Caco-2 (cell line): ENCODE measurements at regions not wholly inside any gene's neighbourhood (a gene's known extent, or its start where the extent isn't known, plus 50 kb on each side); places are given as distances from the start of the nearest gene placed in this dataset.

Experiments
- BruUV-seq: library from RNA; stranded (reverse); fragments of 400-500 nt; replicated peaks from 2 replicates; lab custom pipeline; 2021; lab: Mats Ljungman, UMichigan
- CTCF ChIA-PET: fragments of 300-600 bp; sonication (Branson Sonifier 250); formaldehyde crosslinking; loops from one replicate; lab custom pipeline; 2022; ENCODE audit warnings: antibody characterized with exemption; lab: Charles Lee
- POLR2A ChIA-PET: fragments of 300-600 bp; sonication (Branson Sonifier 250); formaldehyde crosslinking; loops from one replicate; lab custom pipeline; 2022; ENCODE audit warnings: antibody characterized with exemption; lab: Charles Lee
- DNase-seq, 2 experiments: peaks; one replicate each; pipeline versions ENCODE4 v3.0.0 to v3.0.0-alpha.2; 2020 to 2022
- H3K27me3 ChIP-seq: replicated peaks from 2 replicates; pipeline ENCODE4 v1.6.0; 2011; ENCODE audit warnings: low read length; ENCODE audit not compliant: control insufficient read depth, insufficient read depth
- H3K36me3 ChIP-seq: 2 replicates; pipeline ENCODE4 v1.5.1; 2011; ENCODE audit warnings: low read length; ENCODE audit not compliant: control insufficient read depth, insufficient read depth
- H3K4me1 ChIP-seq: fragments of 250-450 bp; sonication (Bioruptor Pico); 2 replicates; pipeline ENCODE4 v1.5.1; 2020; ENCODE audit warnings: mild to moderate bottlenecking
- H3K4me3 ChIP-seq: 2 replicates; pipeline ENCODE4 v1.5.1; 2011; ENCODE audit warnings: low read depth, mild to moderate bottlenecking, control low read depth, low read length
- H3K9me3 ChIP-seq: fragments of 250-450 bp; sonication (Bioruptor Pico); 2 replicates; pipeline ENCODE4 v1.5.1; 2020; ENCODE audit warnings: mild to moderate bottlenecking, moderate library complexity
- H3K27ac Mint-ChIP-seq: one replicate; pipeline ENCODE4 v1.8.0; 2022; ENCODE audit warnings: mixed read lengths; ENCODE audit not compliant: unreplicated experiment
- H3K27me3 Mint-ChIP-seq: one replicate; pipeline ENCODE4 v1.8.0; 2022; ENCODE audit warnings: mixed read lengths; ENCODE audit not compliant: insufficient read depth, unreplicated experiment
- H3K36me3 Mint-ChIP-seq: one replicate; pipeline ENCODE4 v1.8.0; 2022; ENCODE audit warnings: mild to moderate bottlenecking, mixed read lengths; ENCODE audit not compliant: insufficient read depth, unreplicated experiment
- H3K4me1 Mint-ChIP-seq: one replicate; pipeline ENCODE4 v1.8.0; 2022; ENCODE audit warnings: low read depth, mixed read lengths; ENCODE audit not compliant: unreplicated experiment
- H3K4me3 Mint-ChIP-seq: one replicate; pipeline ENCODE4 v1.8.0; 2022; ENCODE audit warnings: mild to moderate bottlenecking, moderate library complexity, mixed read lengths; ENCODE audit not compliant: unreplicated experiment
- H3K9me3 Mint-ChIP-seq: one replicate; pipeline ENCODE4 v1.8.0; 2022; ENCODE audit warnings: mixed read lengths; ENCODE audit not compliant: unreplicated experiment
- CTCF ChIP-seq, 2 experiments: fragments of 200-600 bp in 1 of 2; IDR thresholded peaks; 1 replicate in 1 of 2; 2 replicates in 1 of 2; pipeline versions ENCODE4 v1.5.1 to v1.8.0; 2011 to 2022; ENCODE audit warnings: antibody characterized with exemption in 1 of 2, control low read depth in 1 of 2, inconsistent platforms in 1 of 2, low read depth in 1 of 2, low read length in 1 of 2, mild to moderate bottlenecking in 1 of 2, moderate library complexity in 1 of 2; ENCODE audit not compliant: insufficient read depth in 1 of 2, severe bottlenecking in 1 of 2, unreplicated experiment in 1 of 2
- intact Hi-C: fragments of 100-400 bp; cut with micrococcal nuclease; formaldehyde crosslinking; loops from one replicate; pipeline ENCODE4 v1.10.0; 2022; ENCODE audit not compliant: unreplicated experiment

DNA sequence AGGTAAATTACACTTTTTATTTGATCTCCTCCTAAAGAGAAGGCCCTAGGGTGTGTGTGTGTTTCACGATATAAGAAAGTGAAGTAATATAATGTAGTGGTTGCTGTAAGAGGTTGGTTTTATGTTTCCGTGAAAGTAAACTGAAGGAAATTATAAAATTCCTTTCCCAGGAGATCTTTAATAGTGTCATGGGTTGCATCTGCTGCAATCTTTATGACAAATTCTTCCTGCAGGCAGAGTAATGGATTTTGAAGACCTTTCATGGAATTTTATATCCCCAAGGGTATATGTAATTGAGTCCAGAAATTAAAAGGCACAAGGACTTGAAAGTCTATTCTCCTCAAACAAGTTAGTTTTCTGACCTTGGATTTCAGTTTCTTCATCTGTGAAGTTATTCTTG is 538.6 kb downstream of the ANKRD50 start:
- H3K4me3 Mint-ChIP-seq = no peak overlapping the region
- no TSS peak for BruUV-seq
- ChIA-PET POLR2A (no interaction called here), CTCF (no interaction called here)
- intact Hi-C loops = no loop called here
- DNase-seq = no peak
- Histone ChIP-seq H3K36me3 (no peaks in the 10 kb centered on the region), H3K4me1 (no peaks in the 10 kb centered on the region), H3K9me3 (no peaks in the 10 kb centered on the region), H3K27me3 (no peaks in the 10 kb centered on the region), H3K4me3 (no peak overlapping the region)
- H3K27me3 Mint-ChIP-seq = peaks cover 8% of the 10 kb centered on the region
- H3K27ac Mint-ChIP-seq = no peak overlapping the region
- no peaks in the 10 kb centered on the region for H3K9me3 Mint-ChIP-seq
- TF ChIP-seq CTCF (IDR thresholded peaks at IDR 0.05; ENCODE audit: insufficient read depth in 1 of 2, low read depth in 1 of 2, low read length in 1 of 2, severe bottlenecking in 1 of 2, unreplicated experiment in 1 of 2) = no peak
- no peaks in the 10 kb centered on the region for H3K4me1 Mint-ChIP-seq
- H3K36me3 Mint-ChIP-seq = no peaks in the 10 kb centered on the region

DNA sequence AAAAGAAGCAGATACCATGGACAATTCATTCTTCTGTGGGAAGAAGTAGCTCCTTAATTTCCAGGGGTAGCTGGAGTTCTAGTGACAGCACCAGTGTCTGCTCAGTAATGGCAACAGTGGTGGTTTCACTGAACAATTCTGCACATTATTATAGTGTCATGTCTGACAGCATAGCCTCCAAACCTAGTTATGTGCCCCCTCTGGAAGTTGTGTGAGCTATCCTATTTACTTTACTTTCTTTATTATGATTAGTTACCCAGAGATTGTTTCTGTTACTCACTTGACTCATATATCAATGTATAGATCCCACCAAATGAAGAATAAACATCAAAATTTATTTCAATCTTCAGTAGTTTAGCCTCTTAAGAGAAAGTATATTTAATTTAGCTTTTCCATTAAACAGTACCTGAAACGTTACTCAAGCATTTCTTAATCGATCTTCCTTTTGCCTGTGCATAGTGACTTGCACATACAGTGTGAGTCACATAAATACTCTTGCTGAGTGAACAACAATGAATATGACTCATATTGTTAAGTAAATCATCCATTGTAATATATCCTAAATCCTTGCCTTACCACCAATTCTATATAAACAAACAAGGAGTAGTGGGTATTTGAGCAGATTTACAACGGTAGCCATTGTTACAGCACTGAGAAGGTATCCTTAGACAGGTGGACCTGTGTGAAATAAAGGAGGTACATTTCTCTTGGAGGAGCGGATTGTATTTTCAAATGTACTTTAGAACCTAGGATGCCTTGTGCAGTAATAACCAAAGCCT is 534.7 kb downstream of the ANKRD50 start:
- no TSS peak for BruUV-seq
- Histone ChIP-seq H3K9me3 (no peaks in the 10 kb centered on the region), H3K36me3 (no peaks in the 10 kb centered on the region), H3K4me3 (no peak overlapping the region), H3K4me1 (no peaks in the 10 kb centered on the region), H3K27me3 (no peaks in the 10 kb centered on the region)
- no peaks in the 10 kb centered on the region for H3K36me3 Mint-ChIP-seq
- no peak for DNase-seq
- no peak overlapping the region for H3K4me3 Mint-ChIP-seq
- TF ChIP-seq CTCF (IDR thresholded peaks at IDR 0.05; ENCODE audit: insufficient read depth in 1 of 2, low read depth in 1 of 2, low read length in 1 of 2, severe bottlenecking in 1 of 2, unreplicated experiment in 1 of 2) = no peak
- H3K4me1 Mint-ChIP-seq = no peaks in the 10 kb centered on the region
- intact Hi-C loops = no loop called here
- ChIA-PET POLR2A (no interaction called here), CTCF (no interaction called here)
- no peak overlapping the region for H3K27ac Mint-ChIP-seq
- peaks cover 6% of the 10 kb centered on the region for H3K27me3 Mint-ChIP-seq
- no peaks in the 10 kb centered on the region for H3K9me3 Mint-ChIP-seq

GRCh38 chr4:124178449-124179021 is 534.0 kb downstream of the ANKRD50 start:
- Histone ChIP-seq H3K9me3 (no peaks in the 10 kb centered on the region), H3K4me1 (no peaks in the 10 kb centered on the region), H3K36me3 (no peaks in the 10 kb centered on the region), H3K4me3 (no peak overlapping the region), H3K27me3 (no peaks in the 10 kb centered on the region)
- Mint-ChIP-seq H3K27me3 (peaks cover 6% of the 10 kb centered on the region), H3K36me3 (no peaks in the 10 kb centered on the region), H3K9me3 (no peaks in the 10 kb centered on the region), H3K4me1 (no peaks in the 10 kb centered on the region), H3K27ac (no peak overlapping the region), H3K4me3 (no peak overlapping the region)
- BruUV-seq = no TSS peak
- no peak for DNase-seq
- POLR2A ChIA-PET = no interaction called here
- no peak for TF ChIP-seq CTCF (IDR thresholded peaks at IDR 0.05; ENCODE audit: insufficient read depth in 1 of 2, low read depth in 1 of 2, low read length in 1 of 2, severe bottlenecking in 1 of 2, unreplicated experiment in 1 of 2)
- CTCF ChIA-PET = no interaction called here
- intact Hi-C loops = no loop called here
